ENCODE measurements at regions not wholly inside any gene's neighbourhood (a gene's known extent, or its start where the extent isn't known, plus 50 kb on each side); places are given as distances from the start of the nearest gene placed in this dataset.

- Histone ChIP-seq H3K4me1 (peaks cover 0 to 12% (median 0%) of the 10 kb centered on the region in 3 donors), H3K27ac (no peak overlapping the region), H3K27me3 (peaks cover 0 to 12% (median 0%) of the 10 kb centered on the region in 4 donors), H3K4me3 (no peak overlapping the region), H3K36me3 (no peaks in the 10 kb centered on the region), H3K9me3 (no peaks in the 10 kb centered on the region)
- intact Hi-C loops (cut with DNase I), result no loop called here
- TF ChIP-seq CTCF (IDR thresholded peaks at IDR 0.05) (no peak), POLR2A (IDR thresholded peaks at IDR 0.05) (no peak)
- 72 to 86% methylated on average over 4 of the region's 4 CpGs for WGBS, 2 donors
- DNase-seq, result no peak
These were observed 77.8 kb downstream of the CTAGE1 start for GRCh38 chr18:22339913-22340312.

GRCh38 chr18:22337833-22338232 is 79.9 kb downstream of the CTAGE1 start:
- TF ChIP-seq CTCF (IDR thresholded peaks at IDR 0.05), result no peak
- no peak for TF ChIP-seq POLR2A (IDR thresholded peaks at IDR 0.05)
- peaks cover 0 to 6% (median 0%) of the 10 kb centered on the region in 4 donors for H3K27me3 ChIP-seq
- no peaks in the 10 kb centered on the region for H3K36me3 ChIP-seq
- intact Hi-C loops (cut with DNase I), result no loop called here
- H3K4me3 ChIP-seq, result no peak overlapping the region
- H3K4me1 ChIP-seq, result peaks cover 0 to 12% (median 0%) of the 10 kb centered on the region in 3 donors
- H3K27ac ChIP-seq, result no peak overlapping the region
- no peaks in the 10 kb centered on the region for H3K9me3 ChIP-seq
- DNase-seq, result no peak

- Histone ChIP-seq H3K9me3 (no peaks in the 10 kb centered on the region), H3K4me1 (peaks cover 0 to 12% (median 0%) of the 10 kb centered on the region in 3 donors), H3K27ac (no peak overlapping the region), H3K27me3 (peaks cover 0 to 6% (median 0%) of the 10 kb centered on the region in 4 donors), H3K36me3 (no peaks in the 10 kb centered on the region), H3K4me3 (no peak overlapping the region)
- TF ChIP-seq POLR2A (IDR thresholded peaks at IDR 0.05) (no peak), CTCF (IDR thresholded peaks at IDR 0.05) (no peak)
- no peak for DNase-seq
- intact Hi-C loops (cut with DNase I), result no loop called here
- WGBS, 2 donors, result 57 to 84% methylated on average over 3 of the region's 3 CpGs
These were observed 80.4 kb downstream of the CTAGE1 start for GRCh38 chr18:22337306-22337705.

GRCh38 chr18:22336406-22336805 is 81.3 kb downstream of the CTAGE1 start:
- H3K9me3 ChIP-seq, result no peaks in the 10 kb centered on the region
- no peak overlapping the region for H3K4me3 ChIP-seq
- no peak overlapping the region for H3K27ac ChIP-seq
- peaks cover 0 to 12% (median 0%) of the 10 kb centered on the region in 3 donors for H3K4me1 ChIP-seq
- no peaks in the 10 kb centered on the region for H3K36me3 ChIP-seq
- intact Hi-C loops (cut with DNase I), result no loop called here
- no peak for DNase-seq
- TF ChIP-seq CTCF (IDR thresholded peaks at IDR 0.05), result no peak
- no peak for TF ChIP-seq POLR2A (IDR thresholded peaks at IDR 0.05)
- H3K27me3 ChIP-seq, result peaks cover 0 to 6% (median 0%) of the 10 kb centered on the region in 4 donors
- WGBS, 2 donors, result 79% methylated on average over 3 to 4 of the region's 4 CpGs

GRCh38 chr18:22335731-22336198 is 82.0 kb downstream of the CTAGE1 start:
- DNase-seq, result no peak
- Histone ChIP-seq H3K4me1 (peaks cover 0 to 12% (median 0%) of the 10 kb centered on the region in 3 donors), H3K9me3 (no peaks in the 10 kb centered on the region), H3K36me3 (no peaks in the 10 kb centered on the region), H3K27me3 (peaks cover 0 to 6% (median 0%) of the 10 kb centered on the region in 4 donors), H3K27ac (no peak overlapping the region), H3K4me3 (no peak overlapping the region)
- WGBS, 2 donors, result 45 to 49% methylated on average over 11 to 15 of the region's 15 CpGs
- intact Hi-C loops (cut with DNase I), result no loop called here
- no peak for TF ChIP-seq POLR2A (IDR thresholded peaks at IDR 0.05)
- TF ChIP-seq CTCF (IDR thresholded peaks at IDR 0.05), result no peak

All from esophagus squamous epithelium (tissue), 5 donors.